Limb (tissue), 2 donors: ENCODE measurements at regions not wholly inside any gene's neighbourhood (a gene's known extent, or its start where the extent isn't known, plus 50 kb on each side); places are given as distances from the start of the nearest gene placed in this dataset.
"Not testable (repeated sequence)": the region's sequence is repeated elsewhere in the genome, so short reads cannot be mapped to it uniquely, and the experiment has no call there.

ENCODE experiments used
- DNase-seq, 2 donors: peaks; one replicate each; pipeline ENCODE4 v3.0.0-alpha.2; 2016; ENCODE audit errors: extremely low spot score in 2 of 2

GRCh38 chr1:212155219-212155618 lies 119.7 kb downstream of the DTL start:
- DNase-seq = no peak

GRCh38 chr1:212157252-212157651 lies 121.7 kb downstream of the DTL start:
- DNase-seq = no peak

- no peak for DNase-seq
Measured at GRCh38 chr1:212158912-212159796, 123.6 kb downstream of the DTL start.

GRCh38 chr1:212161231-212161781 lies 123.9 kb upstream of the PPP2R5A start:
- DNase-seq = no peak

GRCh38 chr1:212162635-212163034 lies 122.6 kb upstream of the PPP2R5A start:
- no peak for DNase-seq

GRCh38 chr1:212164095-212164872 lies 120.9 kb upstream of the PPP2R5A start:
- no peak for DNase-seq

GRCh38 chr1:212166244-212166643 lies 119.0 kb upstream of the PPP2R5A start:
- no peak for DNase-seq

- DNase-seq = no peak
Measured at GRCh38 chr1:212166644-212167043, 118.6 kb upstream of the PPP2R5A start.

GRCh38 chr1:212167098-212167497 lies 118.1 kb upstream of the PPP2R5A start:
- DNase-seq = no peak

- DNase-seq = no peak
Measured at GRCh38 chr1:212173567-212173966, 111.6 kb upstream of the PPP2R5A start.

GRCh38 chr1:212174295-212174694 lies 110.9 kb upstream of the PPP2R5A start:
- not testable (repeated sequence) for DNase-seq

GRCh38 chr1:212177542-212177941 lies 107.7 kb upstream of the PPP2R5A start:
- DNase-seq = no peak

GRCh38 chr1:212178851-212179250 lies 106.4 kb upstream of the PPP2R5A start:
- no peak for DNase-seq

- DNase-seq = no peak
Measured at GRCh38 chr1:212179394-212180076, 105.7 kb upstream of the PPP2R5A start.

GRCh38 chr1:212181015-212181882 lies 104.0 kb upstream of the PPP2R5A start:
- no peak for DNase-seq

- DNase-seq = no peak
Measured at GRCh38 chr1:212182171-212182570, 103.0 kb upstream of the PPP2R5A start.

- no peak for DNase-seq
Measured at GRCh38 chr1:212182579-212182978, 102.6 kb upstream of the PPP2R5A start.

- no peak for DNase-seq
Measured at GRCh38 chr1:212186427-212187207, 98.6 kb upstream of the PPP2R5A start.

- DNase-seq = no peak
Measured at GRCh38 chr1:212188599-212189351, 96.4 kb upstream of the PPP2R5A start.
